ENCODE measurements at regions not wholly inside any gene's neighbourhood (a gene's known extent, or its start where the extent isn't known, plus 50 kb on each side); places are given as distances from the start of the nearest gene placed in this dataset.
"Not testable (repeated sequence)": the region's sequence is repeated elsewhere in the genome, so short reads cannot be mapped to it uniquely, and the experiment has no call there.

DNA sequence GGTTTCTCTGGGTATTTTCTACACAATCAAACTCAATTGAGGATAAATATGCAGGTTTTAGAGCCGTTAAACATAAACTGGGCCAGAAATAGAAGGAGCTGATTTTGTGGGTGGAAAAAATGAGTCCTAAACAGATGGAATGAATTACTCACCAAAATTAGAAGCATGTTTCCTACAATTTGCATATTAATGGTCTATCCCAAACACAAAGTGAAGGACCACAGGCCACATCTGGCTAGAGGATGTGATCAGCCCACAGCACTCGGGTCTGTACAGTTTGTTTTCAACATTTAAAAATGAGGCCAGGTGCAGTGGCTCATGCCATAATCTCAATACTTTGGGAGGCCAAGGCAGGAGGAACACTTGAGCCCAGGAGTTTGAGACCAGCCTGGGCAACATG lies 296.3 kb downstream of the PREX1 start:
- DNase-seq (ENCODE audit: low read depth), result no peak

DNA sequence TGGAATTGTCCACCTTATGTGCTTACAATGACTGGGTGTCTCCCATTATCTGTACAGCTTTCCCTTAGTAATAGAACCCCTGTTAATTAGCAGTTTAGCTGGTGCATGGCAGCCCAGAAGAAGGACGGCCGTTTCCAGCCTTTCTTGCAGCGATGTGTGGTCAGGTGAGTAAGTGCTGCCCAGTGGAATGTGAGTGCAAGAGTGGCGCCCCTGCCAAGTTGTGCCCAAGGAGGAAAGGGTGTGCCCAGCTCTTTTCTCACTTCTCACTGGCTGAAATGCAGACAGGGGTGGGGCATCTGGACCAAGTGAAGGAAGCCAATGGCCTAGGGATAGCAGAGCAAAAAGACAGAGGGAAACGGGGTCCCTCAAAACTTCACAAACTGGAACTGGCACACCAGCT lies 296.8 kb downstream of the PREX1 start:
- no peak for DNase-seq (ENCODE audit: low read depth)

DNA sequence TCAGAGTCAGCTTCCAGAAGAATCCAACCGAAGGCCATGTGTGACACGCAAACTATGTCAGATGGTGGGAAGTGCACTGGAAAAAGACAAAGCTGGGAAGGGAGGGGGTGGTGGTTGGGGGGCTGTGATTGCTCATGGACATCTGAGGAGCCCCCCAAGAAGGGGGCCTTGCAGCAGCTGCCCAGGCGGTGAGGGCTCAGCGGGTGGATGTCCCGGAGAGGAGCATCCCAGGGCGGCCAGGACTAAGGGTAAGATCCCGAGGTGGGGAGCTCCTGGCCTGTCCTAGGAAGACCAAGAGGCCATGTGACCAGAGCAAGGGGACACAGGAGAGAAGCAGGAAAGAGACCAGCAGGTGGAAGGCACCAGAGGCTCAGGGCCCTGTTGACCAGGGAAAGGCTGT lies 299.5 kb downstream of the PREX1 start:
- DNase-seq (ENCODE audit: low read depth), result no peak

DNA sequence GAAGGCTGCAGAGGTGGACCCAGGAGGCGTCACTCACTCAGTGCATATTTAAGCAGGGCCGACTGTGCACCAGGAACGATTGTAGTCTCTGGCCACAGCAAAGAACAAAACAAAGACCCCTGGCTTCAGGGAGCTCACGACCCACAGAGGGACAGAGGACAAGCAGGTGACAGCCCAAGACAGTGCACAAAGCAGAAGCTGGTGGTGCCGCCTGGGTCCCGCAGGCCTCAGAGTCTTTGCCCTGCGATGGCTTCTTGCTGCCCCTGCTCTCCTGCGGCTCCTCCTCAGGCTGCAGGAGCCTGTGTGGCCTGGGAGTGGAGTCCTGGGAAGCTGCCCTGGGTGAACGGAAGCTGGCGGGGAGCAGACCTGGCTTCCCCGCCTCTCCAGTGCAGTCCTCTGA lies 300.0 kb downstream of the PREX1 start:
- no peak for DNase-seq (ENCODE audit: low read depth)

DNA sequence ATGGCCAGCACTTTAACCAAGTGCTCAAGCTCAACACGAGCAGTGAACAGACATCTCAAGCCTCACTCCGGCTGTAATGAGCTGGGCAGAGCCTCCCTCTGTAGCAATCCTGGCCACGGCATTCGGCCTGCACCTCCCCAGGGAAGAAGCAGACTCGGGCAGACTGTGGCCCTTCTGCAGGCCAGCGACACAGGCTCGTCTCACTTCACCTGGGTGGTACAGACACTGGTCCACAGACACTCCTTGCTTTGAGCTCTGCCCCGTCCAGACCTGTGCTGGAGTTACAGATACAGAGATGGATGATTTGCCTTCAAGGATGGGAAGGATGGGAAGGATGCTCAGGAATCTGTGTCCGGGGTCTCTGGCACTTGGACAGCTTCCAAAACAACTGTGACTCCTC lies 300.9 kb downstream of the PREX1 start:
- no peak for DNase-seq (ENCODE audit: low read depth)

DNA sequence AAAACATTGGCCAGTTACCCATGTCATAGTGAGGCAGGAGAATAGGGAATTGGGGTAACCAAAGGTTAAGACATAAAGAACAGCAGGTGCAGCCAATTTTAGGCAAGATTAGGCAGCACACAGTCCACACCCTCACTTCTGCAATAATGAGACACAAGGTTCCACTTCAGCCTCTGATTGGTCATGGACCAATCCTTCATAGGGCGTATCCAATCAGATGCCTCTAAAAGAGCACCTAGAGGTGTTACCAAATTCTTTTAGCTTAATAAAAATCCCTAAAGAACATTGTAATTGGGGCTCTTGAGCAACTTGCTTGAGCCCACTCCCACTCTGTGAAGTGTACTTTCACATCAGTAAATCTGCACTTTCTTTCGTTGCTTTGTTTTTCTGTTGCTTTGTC lies 302.4 kb downstream of the PREX1 start:
- no peak for DNase-seq (ENCODE audit: low read depth)

DNA sequence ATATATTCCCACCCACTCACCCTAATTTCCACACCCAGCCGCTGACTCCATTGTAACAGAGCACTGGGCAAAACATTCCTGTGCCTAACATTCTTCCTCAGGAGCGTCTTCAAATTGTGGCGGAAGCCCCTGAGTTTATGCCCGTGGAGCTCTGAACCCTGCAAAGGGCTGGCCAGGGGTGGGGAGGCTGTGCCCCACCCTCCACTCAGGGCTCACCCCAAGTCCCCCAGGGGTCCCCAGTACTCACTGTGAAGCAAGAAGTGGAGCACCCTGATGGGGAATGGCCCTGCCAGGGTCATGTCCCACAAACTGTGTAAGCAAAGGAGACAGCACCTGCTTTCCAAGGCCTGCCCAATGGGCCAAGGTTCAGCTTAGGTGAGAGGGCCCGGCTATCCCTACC lies 303.2 kb downstream of the PREX1 start:
- DNase-seq (ENCODE audit: low read depth), result no peak

DNA sequence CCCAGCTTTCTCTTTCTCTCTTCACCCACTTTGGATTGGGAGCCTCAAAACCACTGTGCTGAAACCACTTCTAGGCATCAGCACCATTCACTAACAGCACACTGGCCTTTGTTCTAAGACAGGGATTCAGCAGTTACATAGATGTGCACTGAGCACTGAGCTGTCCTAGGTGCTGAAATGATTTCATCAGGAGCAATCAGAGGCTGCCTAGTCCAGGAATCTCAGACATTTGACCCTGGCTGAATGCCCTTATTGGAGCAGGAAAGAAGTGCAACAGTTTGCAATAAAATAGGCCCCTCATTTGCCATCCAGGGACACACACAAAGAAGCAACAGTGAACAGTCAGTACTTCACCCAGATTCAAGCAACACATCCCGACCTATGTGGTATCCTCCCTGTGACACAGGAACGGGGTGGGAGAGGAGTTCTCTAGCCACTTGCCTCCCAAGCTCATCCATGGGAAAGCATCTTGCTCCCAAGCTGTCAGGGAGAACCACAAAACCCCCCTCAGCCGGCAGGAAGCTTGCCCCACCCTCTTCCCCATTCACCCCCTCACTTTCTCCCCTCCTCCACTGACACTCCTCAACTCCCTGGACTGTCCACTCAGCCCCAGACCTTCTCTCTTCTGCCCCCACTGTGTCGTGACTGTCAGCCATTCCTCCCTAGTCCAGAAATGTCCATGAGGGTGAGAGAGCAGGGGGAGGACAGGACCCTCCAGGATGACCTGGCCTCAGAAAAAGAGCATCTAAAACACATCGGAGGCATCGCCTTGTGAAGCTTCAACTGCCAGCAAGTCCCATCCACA lies 304.4 kb downstream of the PREX1 start:
- DNase-seq (ENCODE audit: low read depth), result peak; percentile 56

DNA sequence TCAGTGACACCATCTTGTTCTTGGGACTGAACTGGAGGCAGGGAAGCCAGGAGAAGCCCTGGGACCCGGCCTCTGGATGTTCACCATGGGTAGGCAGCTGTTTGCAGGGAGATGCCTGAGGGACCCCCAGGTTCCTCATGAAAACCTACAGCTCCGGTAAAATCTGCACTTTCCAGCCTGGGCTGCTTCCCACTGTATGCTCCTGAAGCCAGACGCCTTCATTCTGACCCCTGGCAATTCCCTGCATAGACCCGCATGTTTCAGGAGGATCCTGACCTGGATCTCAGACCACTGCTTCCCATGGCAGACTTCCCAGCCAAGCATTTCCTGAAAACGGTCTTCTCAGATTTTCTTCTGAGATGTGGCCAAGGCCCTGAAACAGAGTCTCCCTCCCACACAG lies 306.7 kb downstream of the PREX1 start:
- no peak for DNase-seq (ENCODE audit: low read depth)

DNA sequence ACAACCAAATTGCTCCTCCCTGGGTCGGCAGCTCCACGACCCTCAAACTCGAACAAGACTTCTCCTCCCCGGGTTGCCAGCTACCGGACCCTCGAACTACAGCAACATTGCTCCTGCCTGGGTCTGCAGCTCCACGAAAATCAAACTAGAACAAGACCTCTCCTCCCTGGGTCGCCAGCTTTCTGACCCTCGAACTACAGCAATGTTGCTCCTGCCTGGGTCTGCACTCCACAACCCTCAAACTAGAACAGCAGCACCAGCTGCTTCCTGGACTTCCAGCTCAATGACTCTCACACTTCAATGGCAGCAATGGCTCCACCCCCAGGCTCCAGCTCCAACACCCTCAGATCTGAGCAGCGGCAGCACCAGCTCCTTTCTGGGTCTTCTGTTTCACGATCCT lies 311.6 kb downstream of the PREX1 start:
- DNase-seq (ENCODE audit: low read depth), result not testable (repeated sequence)

DNA sequence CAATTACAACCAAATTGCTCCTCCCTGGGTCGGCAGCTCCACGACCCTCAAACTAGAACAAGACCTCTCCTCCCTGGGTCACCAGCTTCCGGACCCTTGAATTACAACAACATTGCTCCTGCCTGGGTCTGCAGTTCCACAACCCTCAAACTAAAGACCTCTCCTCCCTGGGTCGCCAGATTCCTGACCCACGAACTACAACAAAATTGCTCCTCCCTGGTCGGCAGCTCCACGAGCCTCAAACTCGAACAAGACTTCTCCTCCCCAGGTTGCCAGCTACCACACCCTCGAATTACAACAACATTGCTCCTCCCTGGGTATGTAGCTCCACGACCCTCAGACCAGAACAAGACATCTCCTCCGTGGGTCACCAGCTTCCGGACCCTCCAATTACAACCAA lies 313.2 kb downstream of the PREX1 start:
- not testable (repeated sequence) for DNase-seq (ENCODE audit: low read depth)

DNA sequence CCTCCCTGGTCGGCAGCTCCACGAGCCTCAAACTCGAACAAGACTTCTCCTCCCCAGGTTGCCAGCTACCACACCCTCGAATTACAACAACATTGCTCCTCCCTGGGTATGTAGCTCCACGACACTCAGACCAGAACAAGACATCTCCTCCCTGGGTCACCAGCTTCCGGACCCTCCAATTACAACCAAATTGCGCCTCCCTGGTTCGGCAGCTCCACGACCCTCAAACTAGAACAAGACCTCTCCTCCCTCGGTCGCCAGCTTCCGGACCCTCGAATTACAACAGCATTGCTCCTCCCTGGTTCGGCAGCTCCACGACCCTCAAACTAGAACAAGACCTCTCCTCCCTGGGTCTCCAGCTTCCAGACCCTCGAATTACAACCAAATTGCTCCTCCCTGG lies 315.3 kb downstream of the PREX1 start:
- not testable (repeated sequence) for DNase-seq (ENCODE audit: low read depth)

DNA sequence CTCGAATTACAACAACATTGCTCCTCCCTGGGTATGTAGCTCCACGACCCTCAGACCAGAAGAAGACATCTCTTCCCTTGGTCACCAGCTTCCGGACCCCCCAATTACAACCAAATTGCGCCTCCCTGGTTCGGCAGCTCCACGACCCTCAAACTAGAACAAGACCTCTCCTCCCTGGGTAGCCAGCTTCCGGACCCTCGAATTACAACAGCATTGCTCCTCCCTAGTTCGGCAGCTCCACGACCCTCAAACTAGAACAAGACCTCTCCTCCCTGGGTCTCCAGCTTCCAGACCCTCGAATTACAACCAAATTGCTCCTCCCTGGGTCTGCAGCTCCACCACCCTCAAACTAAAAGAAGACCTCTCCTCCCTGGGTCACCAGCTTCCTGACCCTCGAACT lies 322.7 kb downstream of the PREX1 start:
- DNase-seq (ENCODE audit: low read depth), result not testable (repeated sequence)

DNA sequence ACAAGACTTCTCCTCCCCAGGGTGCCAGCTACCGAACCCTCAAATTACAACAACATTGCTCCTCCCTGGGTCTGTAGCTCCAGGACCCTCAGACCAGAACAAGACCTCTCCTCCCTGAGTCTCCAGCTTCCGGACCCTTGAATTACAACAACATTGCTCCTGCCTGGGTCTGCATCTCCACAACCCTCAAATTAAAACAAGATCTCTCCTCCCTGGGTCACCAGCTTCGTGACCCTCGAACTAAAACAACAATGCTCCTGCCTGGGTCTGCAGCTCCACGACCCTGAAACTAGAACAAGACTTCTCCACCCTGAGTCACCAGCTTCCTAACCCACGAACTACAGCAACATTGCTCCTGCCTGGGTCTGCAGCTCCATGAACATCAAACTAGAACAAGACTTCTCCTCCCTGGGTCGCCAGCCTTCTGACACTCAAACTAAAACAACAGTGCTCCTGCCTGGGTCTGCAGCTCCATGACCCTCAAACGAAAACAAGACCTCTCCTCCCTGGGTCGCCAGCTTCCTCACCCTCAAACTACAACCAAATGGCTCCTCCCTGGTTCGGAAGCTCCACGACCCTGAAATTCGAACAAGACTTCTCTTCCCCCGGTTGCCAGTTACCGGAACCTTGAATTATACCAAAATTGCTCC lies 324.5 kb downstream of the PREX1 start:
- no peak for DNase-seq (ENCODE audit: low read depth)

DNA sequence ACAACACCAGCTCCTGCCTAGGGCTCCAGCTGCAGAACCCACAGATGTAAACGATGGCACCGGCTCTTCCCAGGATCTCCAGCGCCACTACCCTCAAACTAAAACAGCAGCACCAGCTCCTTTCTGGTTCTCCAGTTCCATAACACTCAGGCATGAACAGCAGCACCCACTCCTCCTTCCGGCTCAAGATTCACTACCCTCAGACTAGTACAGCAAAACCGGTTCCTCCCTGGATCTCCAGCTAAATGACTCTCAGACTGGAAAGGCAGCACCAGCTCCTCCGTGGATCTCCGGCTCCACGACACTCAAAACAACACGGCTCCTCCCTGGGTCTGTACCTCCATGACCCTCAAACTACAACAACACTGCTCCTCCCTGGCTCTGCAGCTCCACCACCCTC lies 325.0 kb downstream of the PREX1 start:
- DNase-seq (ENCODE audit: low read depth), result no peak

DNA sequence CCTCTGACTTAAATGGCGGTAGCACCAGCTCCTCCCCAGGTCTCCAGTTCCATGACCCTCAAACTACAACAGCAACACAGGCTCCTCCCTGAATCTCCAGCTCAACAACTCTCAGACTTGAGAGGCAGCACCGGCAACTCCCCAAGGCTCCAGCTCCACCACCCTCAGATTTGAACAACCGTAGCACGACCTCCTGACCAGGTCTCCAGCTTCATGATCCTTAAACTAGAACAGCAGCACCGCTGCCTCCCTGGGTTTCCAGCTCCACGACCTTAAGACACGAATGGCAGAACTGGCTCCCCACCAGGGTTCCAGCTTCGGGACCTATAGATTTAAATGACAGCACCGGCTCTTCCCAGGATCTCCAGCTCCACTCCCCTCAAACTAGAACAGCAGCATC lies 325.8 kb downstream of the PREX1 start:
- DNase-seq (ENCODE audit: low read depth), result no peak

DNA sequence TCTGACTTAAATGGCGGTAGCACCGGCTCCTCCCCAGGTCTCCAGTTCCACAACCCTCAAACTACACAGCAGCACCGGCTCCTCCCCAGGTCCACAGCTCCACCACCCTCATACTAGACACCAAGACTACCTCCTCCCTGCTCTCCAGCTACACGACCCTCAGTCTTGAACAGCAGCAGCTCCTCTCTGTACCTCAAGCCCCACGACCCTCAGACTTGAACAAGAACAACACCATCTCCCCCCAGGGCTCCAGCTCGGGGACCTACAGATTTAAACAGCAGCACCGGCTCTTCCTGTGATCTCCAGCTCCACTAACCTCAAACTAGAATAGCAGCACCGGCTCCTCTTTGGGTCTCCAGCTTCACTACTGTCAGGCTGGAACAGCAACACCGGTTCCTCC lies 326.9 kb downstream of the PREX1 start:
- not testable (repeated sequence) for DNase-seq (ENCODE audit: low read depth)

DNA sequence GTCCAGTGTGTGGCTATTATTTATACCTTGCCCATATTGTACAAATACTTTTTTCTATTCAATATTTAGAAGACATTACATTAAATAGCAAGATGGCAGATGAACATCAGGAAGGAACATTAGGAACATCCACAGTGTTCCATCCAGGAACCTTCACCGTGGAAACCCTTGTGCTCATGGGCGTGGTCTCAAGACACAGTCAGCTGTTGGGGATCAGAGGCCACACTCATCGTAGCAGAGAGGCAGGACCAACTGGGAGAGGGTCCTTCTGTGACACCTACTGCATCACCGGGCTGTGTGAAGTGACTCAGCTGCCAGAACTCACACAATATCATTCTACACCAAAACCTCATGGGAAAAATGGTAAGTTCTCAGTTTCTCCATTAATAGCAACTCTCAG lies 328.9 kb downstream of the PREX1 start:
- not testable (repeated sequence) for DNase-seq (ENCODE audit: low read depth)

DNA sequence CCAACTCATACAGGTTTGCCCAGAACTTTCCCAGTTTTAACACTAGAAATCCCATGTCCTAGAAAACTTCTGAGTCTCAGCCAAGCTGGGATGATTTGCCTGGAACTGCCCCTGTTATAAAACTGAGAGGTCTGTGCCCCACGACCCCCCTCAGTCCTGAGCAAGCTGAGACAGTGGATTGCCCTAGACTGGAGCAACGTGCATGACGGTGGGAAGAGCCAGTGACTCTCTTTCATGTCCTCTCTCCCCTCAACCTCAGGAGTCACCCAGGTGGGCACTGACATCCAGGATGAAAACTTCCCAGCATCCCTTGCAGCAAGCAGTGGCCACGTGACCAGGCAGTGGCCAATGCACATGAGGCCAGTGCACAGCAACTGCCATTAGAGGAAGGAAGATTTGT lies 329.7 kb downstream of the PREX1 start:
- not testable (repeated sequence) for DNase-seq (ENCODE audit: low read depth)

DNA sequence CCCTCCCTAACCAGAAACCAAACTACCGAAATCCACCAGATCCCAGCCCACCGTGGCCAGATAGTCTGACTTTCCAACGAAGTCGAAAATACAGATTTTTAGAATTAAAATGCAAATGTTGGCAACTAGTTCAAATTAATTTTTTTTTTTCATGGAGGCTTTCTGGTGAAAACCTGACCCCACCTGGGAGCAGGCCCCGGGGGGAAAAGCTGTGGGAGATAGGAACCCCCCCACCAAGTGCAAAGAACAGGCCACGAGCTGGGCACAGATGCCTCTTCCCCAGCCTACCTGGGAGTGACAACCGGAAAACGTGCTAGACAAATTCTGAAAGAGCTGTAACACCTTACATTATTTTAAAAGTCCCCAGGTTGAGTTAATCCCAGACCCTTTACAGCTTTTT lies 333.8 kb downstream of the PREX1 start:
- no peak for DNase-seq (ENCODE audit: low read depth)

DNA sequence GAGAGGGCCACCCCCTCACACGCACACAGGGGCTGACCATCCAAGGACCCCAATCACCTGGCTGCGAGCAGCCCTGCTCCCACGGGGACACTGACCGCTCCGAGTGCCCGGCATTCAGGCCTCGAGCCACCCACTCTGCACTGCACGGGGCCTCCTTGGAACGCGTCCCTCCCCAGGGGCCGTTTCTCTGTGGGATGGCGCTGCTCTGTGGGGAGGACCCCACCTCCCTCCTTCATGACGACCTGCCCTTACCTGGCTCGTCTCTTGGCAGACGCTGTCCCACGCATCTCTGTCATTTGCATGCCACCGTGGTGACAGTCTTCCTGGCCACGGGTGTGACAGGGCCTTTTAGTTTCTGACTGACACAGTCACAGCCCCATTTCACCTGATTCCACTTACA lies 334.5 kb downstream of the PREX1 start:
- DNase-seq (ENCODE audit: low read depth), result not testable (repeated sequence)

DNA sequence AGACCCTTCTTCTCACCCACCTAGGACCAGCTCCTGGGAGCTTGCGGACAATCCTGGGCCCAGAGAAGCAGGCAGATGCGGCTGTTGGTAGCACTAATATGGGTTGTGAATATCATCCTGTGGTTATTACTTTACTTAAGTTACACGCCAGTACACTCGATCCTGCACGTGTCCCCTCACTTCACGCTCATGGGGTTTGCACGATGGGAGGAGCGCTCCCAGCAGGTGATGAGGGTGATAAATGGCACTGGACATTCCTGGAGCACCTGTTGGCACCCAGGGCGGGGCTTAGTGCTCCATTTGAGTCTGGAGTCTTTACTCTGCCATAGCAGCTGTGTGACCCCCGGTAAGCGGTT lies 335.1 kb downstream of the PREX1 start:
- DNase-seq (ENCODE audit: low read depth), result no peak

DNA sequence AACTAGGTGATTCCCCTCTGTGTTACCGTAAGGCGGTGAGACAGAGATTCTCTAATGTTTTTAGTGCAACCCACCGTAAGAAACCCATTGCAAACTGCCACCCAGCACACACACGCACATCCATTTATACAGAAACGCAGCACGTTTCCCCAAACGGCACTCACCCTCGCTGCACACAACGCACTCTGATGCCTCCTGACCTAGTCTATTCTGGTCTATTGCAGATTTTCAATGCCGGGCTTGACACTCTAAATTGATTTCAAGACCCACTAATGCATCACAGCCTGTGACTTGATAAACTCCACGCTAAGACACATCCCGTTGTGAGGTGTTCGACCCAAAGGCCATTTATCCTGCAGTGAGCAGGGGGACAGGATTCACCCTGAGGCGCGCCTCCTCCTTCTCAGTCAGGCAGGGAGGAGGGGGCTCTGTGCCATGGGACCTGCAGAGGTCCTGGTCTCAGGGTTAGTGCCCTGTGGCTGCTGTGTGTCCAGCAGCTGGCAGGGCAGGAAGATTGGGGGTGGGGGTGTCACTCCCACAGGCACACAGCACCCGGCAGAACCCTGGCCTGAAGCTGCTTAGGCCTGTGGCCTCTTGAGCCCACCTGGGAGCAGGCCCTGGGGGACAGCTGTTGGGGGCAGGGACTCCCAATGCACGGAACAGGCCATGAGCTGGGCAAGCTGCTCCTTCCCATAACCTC lies 335.6 kb downstream of the PREX1 start:
- no peak for DNase-seq (ENCODE audit: low read depth)
